GM21576 (cell line): ENCODE measurements at regions not wholly inside any gene's neighbourhood (a gene's known extent, or its start where the extent isn't known, plus 50 kb on each side); places are given as distances from the start of the nearest gene placed in this dataset.

Source experiments
- ATAC-seq: cut with Tn5 transposase; IDR thresholded peaks from one replicate; pipeline ENCODE4 v1.9.1; 2021; ENCODE audit warnings: mild to moderate bottlenecking, moderate library complexity; ENCODE audit not compliant: unreplicated experiment

DNA sequence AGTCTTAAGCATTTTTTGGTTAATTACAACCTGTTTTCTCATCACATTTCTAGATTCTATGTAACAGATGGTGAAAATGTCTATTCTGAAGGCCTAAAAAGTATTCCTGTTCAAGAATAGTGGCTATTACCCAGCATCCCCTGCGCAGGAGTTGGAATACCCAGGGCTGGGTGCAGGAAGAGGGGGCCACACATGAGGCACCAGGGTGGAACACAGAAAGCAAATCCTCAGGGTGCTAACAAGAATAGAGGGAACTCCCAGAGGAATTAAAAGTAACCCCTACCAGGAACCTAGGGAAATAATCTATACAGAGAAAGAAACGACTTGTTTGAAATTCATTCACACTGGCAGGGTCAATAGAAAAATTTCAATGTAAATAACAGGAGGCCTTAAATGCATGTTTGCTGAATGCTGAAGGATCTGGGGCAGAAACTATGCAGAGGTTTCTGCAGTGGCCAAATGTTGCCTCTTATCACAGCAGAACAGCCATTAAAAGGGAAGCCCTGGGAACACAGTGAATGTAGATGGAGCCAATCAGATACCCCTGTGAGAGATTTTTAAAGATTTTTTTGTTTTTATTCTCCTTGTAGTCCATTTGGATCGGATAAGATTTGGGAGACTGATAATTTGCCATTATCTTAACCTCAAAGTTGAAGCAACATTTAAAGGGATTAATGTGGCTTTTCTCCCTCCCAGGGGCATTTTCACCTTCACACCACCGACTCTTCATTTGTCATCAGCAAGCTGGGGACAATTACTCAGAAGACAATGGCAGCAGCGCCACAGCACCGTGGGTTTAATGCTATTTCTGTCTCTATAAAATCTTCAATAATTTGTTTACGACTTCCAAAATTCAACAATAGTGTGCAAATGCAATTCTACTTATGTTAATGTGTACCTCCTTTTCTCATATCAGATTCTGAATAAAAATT is 196.0 kb upstream of the PSMD7 start:
- no peak for ATAC-seq

DNA sequence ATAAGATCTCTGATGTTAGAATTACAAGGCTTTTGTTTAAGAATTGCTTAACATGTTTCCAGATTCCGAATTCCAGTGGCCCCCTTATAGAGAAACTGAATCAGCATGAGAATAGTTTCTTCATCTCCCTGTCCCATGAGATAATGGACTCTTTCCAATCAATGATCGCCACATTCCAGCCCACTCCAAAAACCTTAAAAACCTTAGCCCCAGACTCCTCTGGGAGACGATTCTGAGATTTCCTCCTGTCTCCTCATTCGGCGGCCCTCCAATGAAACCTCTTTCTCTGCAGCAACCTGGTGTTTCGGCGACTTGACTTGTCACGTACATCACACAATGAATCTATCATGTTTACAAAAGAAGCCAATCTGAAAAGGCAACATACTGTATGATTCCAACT is 197.1 kb upstream of the PSMD7 start:
- ATAC-seq, result no peak

DNA sequence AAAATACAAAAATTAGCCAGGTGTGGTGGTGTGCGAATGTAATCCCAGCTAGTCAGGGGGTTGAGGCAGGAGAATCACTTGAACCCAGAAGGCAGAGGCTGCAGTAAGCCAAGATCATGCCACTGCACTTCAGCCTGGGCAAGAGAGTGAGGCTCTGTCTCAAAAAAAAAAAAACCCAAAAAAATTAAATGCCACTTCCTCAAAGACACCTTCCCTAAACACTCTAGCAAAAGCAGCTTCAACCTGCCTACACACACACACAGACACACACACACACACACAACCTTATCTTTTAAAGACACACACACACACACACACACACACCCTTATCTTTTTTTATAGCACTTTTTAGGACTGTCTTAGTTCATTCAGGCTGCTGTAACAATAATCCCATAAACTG is 201.7 kb upstream of the PSMD7 start:
- ATAC-seq, result no peak

DNA sequence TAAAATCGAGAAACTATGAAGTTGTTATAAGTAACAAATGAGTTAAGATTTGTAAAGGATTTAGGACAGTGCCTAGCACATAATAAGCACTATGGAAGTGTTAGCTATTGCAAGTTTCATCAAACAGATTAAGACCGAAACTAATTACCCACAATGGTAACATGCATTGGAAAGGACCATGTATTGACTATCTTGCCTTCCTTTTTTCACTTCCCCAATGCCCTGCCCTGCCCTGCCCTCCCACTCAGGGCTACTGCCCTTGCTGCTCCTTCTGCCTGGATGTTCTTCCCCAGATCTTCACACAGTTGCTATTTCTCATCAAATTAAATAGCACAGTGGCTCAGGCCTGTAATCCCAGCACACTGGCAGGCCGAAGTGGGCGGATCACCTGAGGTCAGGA is 202.1 kb upstream of the PSMD7 start:
- no peak for ATAC-seq

DNA sequence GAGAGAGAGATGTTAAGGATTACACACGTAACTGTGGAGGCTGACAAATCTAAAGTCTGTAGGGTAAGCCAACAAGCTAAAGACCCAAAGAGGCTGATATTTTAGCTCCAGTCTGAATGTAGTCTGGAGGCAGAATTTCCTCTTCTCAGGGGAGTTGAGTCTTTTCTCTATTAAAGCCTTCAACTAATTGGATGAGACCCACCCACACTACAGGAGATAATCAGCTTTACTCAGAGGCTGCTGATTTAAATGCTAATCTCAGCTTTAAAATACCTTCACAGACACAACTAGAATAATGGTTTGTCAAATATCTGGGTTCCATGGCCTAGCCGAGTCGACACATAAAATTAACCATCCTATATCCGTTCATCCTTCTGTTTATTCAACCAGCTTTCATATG is 204.3 kb upstream of the PSMD7 start:
- no peak for ATAC-seq

DNA sequence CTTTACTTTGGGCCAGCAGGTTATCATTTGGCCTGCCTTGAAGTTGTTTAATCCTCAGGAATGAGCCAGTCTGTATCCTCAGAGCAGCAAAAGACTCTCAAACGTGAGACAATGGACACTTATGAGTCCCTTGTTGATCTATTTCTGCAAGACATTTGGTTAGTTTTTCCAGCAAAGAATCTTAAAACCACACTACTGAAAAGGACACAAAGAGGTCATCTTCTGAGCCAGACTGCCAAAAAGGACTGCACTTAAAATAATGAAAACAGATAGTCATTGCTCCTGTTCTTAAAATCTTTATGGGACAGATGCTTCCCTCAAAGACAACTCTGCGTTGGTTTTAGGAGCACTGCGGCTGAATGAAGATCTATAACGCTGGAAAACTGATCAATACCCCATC is 205.7 kb upstream of the PSMD7 start:
- no peak for ATAC-seq

DNA sequence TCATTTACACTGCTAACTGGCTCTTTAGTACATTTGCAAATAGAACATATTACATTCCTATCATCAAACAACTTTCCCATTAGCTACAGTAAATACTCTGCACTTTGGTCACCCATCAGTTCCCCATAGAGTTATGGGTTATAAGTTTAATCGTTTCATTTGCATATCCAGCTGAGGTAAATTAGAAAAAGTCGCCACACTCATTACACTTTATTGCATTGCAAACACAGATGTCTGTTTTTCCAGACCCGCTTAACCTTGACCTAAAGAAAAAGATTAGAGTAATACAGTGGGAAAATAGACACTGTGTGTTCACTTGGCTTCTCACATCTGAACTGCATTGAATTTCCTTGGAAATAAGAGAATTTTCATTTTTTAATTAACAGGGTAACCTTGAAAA is 213.1 kb upstream of the PSMD7 start:
- ATAC-seq, result no peak

DNA sequence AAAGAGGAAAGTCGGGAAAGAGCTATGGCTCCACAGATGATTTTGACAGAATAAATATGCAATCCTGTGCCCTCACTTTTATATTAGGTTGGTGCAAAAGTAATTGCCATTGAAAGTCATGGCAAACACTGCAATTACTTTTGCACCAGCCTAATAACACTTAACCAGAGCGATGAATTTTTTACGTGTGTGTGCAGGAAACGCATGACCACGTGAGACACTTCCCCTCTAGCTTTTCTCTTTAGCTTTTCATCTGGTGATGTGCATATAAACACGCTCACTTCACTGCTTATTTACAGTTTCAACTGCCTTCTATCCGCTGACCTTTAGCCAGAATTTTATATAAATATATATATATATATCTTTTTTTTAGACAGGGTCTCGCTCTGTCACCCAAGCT is 216.3 kb upstream of the PSMD7 start:
- no peak for ATAC-seq

DNA sequence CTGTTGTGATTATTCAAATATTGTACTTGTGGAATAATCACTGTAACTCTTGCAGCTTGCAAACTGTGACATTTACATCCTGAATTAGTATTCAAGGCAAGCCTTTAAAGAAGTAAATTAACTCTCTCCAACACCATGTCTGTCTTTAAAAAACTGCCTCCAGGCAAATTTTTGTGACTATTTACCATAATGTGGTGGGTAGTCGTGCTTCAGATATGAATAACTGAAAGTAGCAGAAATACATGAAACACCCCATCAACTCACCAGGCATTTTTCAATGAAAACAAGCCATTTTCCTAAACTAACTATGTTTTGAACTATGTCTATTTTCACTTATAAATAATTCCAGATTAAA is 217.4 kb upstream of the PSMD7 start:
- no peak for ATAC-seq

DNA sequence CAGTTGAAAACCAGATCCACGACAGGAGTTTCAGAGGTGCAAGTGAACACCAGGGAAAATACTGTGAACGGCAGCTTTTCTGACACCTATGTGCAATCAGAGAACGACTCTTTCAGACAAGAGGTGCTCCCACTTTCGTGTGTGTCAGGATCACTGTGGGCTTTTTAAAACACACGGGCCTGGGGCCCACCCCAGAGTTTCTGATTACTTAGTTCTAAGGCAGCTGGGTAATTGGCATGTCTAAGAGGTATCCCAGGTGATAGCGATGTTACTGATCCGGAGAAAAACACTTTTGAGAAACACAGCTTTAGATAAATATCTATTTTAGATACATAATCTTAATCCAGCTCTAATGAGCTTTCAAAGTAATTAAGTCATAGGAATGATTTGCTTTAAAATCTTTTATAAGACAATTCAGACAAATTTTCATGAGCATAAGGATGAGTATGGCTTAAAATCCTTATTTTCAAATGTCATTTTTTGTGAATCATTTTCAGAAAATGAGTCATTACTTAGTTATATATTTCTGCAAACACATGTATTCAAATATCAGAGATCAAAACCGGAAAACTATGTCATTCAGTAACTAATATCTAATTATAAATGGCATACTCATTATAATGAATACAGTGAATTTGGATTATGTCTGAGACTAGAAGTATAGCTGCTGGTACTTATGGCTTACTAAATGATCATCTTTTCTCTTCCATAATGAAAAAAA is 217.9 kb upstream of the PSMD7 start:
- ATAC-seq, result no peak

DNA sequence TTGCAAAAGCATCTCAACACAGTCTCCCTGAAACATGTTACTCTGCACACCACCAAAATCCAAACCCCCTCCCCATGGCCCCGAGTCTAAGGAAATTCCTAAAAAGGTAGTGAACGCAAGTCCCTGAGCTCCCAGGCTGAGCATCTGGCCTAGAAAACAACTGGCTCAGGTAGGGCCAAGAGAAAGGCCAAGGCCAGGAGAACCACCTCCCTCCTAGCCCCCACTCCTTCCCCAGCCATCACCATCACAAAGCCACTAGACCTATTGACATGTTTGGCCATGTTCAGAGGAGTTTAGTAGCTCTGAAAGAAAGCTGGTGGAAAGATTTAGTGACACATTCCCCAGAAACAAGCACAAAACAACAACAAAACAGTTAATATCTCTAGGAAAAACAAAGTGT is 220.0 kb upstream of the PSMD7 start:
- no peak for ATAC-seq

DNA sequence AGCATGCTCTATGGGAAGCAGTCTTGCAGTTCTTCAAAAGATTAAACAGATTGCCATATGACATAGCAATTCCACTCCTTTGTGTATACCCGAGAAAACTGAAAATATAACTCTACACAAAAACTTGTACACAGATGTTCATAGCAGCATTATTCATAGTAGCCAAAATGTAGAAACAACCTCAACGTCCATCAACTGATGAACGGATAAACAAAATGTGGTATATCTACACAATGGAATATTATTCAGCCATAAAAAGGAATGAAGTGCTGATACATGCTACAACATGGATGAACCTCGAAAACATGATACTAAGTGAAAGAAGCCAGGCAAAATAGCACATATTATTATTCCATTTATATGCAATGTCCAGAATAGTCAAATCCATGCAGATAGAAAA is 221.2 kb upstream of the PSMD7 start:
- no peak for ATAC-seq

DNA sequence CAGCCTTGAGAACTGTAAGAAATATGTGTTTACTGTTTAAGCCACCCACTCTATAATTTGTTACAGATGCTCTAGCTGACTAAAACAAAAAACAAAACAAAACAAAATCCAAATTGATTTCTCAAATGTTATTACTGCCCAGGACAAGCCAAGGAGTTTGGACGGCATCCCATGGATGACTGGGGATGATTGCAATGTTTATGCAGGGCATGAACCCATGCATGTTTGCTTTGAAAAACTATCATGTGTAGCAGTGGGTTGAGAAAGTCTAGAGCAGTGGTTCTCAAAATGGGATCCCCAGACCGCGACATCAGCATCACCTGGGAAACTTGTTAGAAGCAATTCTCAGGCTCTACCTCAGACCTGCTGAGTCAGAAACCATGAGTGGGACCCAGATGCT is 223.2 kb upstream of the PSMD7 start:
- ATAC-seq, result no peak

DNA sequence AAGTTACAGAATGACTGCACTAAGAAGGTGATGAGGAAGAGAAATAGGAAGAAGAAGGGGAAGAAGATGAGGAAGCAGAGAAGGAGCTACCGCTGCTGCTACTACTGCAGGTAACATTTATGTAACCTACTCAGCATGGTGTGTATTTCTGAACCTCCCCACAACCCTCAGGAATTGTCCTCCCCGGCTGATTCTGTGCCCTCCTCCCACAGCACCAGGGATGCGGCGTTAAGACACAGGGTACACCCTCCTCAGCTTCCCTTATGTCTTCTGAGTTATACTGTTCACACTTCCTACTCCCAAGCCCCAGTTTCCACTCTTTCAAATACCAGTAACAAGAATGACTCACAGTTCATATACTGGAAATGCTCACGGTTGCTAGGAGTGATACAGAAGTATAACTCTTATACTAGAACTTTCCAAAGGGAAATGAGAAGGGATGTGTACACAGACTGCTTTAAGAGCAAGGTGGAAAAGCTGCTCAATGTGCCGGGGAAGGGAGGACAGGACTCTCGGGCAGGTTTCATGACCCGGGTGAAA is 224.5 kb upstream of the PSMD7 start:
- ATAC-seq, result no peak

DNA sequence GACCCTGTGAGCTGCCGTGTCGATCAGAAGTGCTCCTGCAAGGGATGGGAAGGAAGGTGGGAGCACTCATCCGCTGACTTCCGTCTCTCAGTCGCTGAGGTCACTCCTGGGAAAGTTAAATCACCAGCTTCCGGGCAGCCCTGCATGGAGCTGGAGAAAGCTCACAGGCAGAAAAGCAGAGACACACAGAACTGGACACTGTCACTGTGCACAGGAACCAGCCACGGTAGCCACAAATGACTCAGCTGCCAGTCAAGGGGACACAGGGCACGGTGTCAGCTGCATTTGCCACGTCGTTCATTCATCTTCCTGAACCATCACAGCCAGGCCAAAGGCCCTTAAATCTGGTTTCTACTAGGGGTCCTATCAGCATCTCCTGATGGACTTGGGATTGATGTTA is 226.4 kb upstream of the PSMD7 start:
- no peak for ATAC-seq

DNA sequence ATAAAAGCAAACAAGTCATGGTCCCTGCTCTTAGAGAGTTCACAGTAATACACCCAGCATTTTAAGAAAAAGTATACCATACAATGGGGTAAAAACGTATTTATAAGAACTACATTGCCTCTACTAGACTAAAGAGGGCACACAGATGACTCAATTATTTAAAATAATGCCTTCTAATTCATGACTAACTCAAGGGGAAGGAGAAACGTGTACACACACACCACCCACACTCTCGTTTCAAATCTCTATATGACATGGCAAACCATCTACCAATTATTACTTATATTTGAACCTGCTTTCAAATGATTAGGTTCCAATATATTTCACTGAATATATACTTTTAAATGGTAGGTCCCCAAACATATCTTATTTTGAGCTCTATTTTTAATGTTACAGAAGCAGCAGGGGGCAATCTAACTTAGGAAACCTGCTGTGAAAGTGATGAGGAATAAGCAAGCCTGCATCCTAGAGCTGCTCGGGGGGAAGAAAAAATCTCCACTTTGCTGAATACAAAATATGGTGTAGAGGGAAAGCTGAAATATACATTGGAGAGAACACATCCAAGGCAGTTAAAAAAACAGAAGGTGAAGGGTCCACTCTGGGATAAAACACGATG is 232.4 kb upstream of the PSMD7 start:
- no peak for ATAC-seq

DNA sequence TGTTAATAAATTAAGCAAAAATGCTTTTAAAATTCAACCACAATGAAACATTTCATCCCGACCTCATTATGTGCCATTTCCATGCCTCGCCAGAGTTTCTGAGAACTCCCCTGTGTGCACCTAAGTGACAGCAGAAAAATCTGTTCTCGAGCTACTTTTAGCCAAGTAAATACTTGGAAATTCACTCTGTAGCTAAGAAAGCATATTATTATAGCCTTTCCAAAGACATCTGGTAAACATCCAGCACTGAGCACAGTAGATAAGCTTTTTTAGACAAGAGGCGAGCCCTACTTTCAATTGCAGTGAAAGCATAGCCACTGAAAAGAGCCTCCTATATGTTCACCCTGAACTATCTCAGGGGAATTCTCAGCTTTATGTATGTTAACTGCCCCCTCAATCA is 242.8 kb upstream of the PSMD7 start:
- no peak for ATAC-seq

DNA sequence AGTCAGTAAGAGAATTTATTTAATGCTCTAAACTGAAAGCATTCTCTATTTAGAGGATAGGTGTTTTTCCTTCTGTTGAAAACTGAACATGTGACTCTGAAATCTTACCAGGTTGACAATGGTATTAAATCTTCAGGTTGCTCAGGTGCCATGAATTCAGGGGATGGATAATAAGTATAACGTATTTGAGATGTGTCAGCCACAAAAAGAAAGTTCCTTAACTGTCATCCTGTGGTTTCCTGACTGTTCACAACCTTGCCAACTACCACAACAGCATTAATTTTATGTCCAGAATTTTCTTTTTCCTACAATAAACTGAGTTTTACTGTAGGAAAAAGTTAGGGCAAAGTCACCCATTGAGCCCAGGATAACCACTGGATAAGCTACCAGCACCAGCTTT is 243.3 kb upstream of the PSMD7 start:
- no peak for ATAC-seq

DNA sequence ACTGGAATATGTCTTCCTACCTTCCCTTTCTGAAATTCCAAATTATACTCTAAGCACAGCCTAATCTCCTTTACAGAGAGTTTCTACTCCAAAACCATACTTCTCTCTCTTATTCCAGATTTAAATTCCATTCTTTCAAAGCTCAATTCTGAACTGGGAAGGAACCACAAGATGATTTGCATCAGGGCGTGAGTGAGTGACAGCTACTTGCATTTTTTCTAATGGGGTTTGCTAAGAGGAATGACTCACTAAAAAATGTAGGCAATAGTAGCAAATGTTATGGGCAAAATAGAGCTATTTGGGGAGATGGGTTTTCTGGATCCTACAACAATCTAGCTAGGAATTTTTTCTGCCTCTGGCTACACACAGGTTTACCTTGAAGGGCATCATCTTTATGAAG is 244.6 kb upstream of the PSMD7 start:
- ATAC-seq, result no peak

DNA sequence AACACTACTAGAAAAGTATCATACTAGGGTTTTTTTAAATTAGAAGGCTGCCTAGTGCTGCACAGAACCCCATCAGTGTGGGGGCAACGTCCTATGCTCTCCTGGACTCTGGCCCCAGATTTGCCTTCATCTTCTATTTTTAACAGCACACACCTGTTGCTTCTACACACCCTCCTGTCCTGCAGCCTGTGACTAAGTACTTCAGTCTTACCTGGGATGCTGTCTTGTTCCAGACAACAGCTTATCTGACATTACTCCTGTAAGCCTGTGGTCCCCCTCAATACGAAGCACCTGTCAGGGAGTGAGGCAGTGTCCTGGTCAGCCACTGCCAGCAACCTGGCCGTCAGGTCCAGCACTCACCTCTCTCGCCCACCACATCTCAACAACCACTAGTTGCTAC is 247.6 kb upstream of the PSMD7 start:
- ATAC-seq, result no peak

DNA sequence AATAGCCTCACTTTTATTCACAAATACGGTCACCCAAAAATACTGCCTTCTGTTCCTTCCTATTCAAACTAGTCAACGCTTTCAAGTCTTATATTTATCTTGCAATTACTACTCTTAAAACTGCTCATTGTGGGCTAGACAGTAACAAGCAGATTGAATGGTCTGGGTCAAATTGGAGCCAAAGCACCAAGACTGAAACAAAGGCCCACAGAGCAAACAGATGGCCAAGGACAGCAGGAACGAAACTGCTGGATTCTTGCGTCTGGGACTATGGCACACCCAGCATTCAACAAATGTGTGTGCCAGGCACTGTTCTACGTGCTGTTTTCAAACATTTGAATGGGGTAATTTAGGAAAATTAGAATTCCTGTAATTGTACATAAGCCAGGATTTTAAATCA is 250.1 kb upstream of the PSMD7 start:
- no peak for ATAC-seq

DNA sequence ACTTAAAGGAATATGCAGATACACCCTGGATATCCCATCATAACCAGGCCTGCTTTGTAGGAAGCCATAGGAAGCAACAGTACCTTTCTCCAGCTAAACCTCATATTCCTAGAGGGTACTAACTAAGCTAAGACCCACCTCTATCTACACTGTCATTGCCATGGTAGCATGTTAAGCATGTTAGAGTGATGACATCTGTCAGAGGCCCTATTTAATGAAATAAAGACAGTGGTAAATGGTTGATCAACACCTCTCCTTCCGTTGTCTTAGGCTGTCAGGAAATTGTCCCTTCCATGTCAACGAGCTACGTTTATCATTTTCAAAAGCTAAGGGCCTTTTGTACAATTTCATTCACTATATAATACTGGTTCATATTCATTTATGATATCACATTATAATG is 251.1 kb upstream of the PSMD7 start:
- no peak for ATAC-seq
